GM12874 (cell line): ENCODE measurements at regions not wholly inside any gene's neighbourhood (a gene's known extent, or its start where the extent isn't known, plus 50 kb on each side); places are given as distances from the start of the nearest gene placed in this dataset.

ENCODE experiments used
- CTCF ChIP-seq: IDR thresholded peaks from 2 replicates; pipeline ENCODE4 v1.5.1; 2011; ENCODE audit warnings: low read depth, mild to moderate bottlenecking, control low read depth, low read length, moderate library complexity; ENCODE audit not compliant: insufficient read depth

GRCh38 chr2:120658770-120659158, 76.9 kb upstream of the GLI2 start:
- TF ChIP-seq CTCF = no peak

GRCh38 chr2:120659275-120659977, 76.2 kb upstream of the GLI2 start:
- TF ChIP-seq CTCF = no peak

- no peak for TF ChIP-seq CTCF
Observed at GRCh38 chr2:120660056-120660694, 75.5 kb upstream of the GLI2 start.

- TF ChIP-seq CTCF = no peak
Observed at GRCh38 chr2:120660771-120661459, 74.8 kb upstream of the GLI2 start.

GRCh38 chr2:120661551-120661950, 74.1 kb upstream of the GLI2 start:
- TF ChIP-seq CTCF = no peak

GRCh38 chr2:120662046-120662445, 73.6 kb upstream of the GLI2 start:
- no peak for TF ChIP-seq CTCF

- no peak for TF ChIP-seq CTCF
Observed at GRCh38 chr2:120662746-120663145, 72.9 kb upstream of the GLI2 start.
